Esophagus squamous epithelium (tissue), 4 donors: ENCODE measurements at regions not wholly inside any gene's neighbourhood (a gene's known extent, or its start where the extent isn't known, plus 50 kb on each side); places are given as distances from the start of the nearest gene placed in this dataset.

Experiments
- CTCF ChIP-seq, 6 experiments: fragments of 450-650 bp in 4 of 6; fragments of 200-600 bp in 2 of 6; sonication (generic) in 2 of 6; IDR thresholded peaks; one replicate each; pipeline ENCODE4 v1.5.1; 2016 to 2019; ENCODE audit warnings: antibody characterized with exemption in 6 of 6, mild to moderate bottlenecking in 4 of 6, moderate library complexity in 4 of 6
- POLR2A ChIP-seq, 4 donors: fragments of 450-650 bp; IDR thresholded peaks; one replicate each; pipeline ENCODE4 v1.6.1; 2017; ENCODE audit warnings: antibody characterized with exemption in 4 of 4, mild to moderate bottlenecking in 4 of 4, moderate library complexity in 3 of 4

GRCh38 chr6:77273929-77274328, 189.4 kb downstream of the HTR1B start:
- TF ChIP-seq CTCF (IDR thresholded peaks at IDR 0.05) (no peak), POLR2A (IDR thresholded peaks at IDR 0.05) (no peak)
